Heart left ventricle (tissue), 16 donors: ENCODE measurements at regions not wholly inside any gene's neighbourhood (a gene's known extent, or its start where the extent isn't known, plus 50 kb on each side); places are given as distances from the start of the nearest gene placed in this dataset.

Experiments
- ATAC-seq, 4 donors: fragments of 200-7000 bp; cut with Tn5 transposase; one replicate each; pipeline ENCODE4 v1.9.1; 2020 to 2022; ENCODE audit warnings: moderate library complexity in 4 of 4, mild to moderate bottlenecking in 3 of 4, moderate number of reproducible peaks in 1 of 4
- DNase-seq, 5 donors: peaks; one replicate each; pipeline ENCODE4 v3.0.0-alpha.2; 2020
- H3K27ac ChIP-seq, 12 donors: fragments of 200-600 bp; sonication (generic) in 4 of 12; one replicate each; pipeline versions ENCODE4 v1.5.0 to v1.8.0; 2016 to 2022; ENCODE audit warnings: mild to moderate bottlenecking in 2 of 12
- H3K27me3 ChIP-seq, 9 donors: fragments of 200-600 bp; sonication (generic) in 2 of 9; one replicate each; pipeline versions ENCODE4 v1.5.1 to v1.8.0; 2016 to 2022; ENCODE audit warnings: mild to moderate bottlenecking in 3 of 9
- H3K36me3 ChIP-seq, 9 donors: fragments of 200-600 bp; sonication (generic) in 2 of 9; one replicate each; pipeline versions ENCODE4 v1.5.0 to v1.8.0; 2018 to 2022; ENCODE audit warnings: mild to moderate bottlenecking in 2 of 9
- H3K4me1 ChIP-seq, 12 donors: fragments of 200-600 bp; sonication (generic) in 4 of 12; one replicate each; pipeline versions ENCODE4 v1.5.0 to v1.8.0; 2016 to 2022; ENCODE audit warnings: mild to moderate bottlenecking in 3 of 12
- H3K4me3 ChIP-seq, 12 donors: fragments of 200-600 bp; sonication (generic) in 4 of 12; one replicate each; pipeline versions ENCODE4 v1.5.0 to v1.8.0; 2017 to 2022; ENCODE audit warnings: mild to moderate bottlenecking in 9 of 12, moderate library complexity in 4 of 12
- H3K9me3 ChIP-seq, 12 donors: fragments of 200-600 bp; sonication (generic) in 4 of 12; one replicate each; pipeline versions ENCODE4 v1.5.0 to v1.8.0; 2016 to 2022; ENCODE audit warnings: mild to moderate bottlenecking in 1 of 12
- CTCF ChIP-seq, 12 donors: fragments of 200-600 bp; sonication (generic) in 4 of 12; IDR thresholded peaks; one replicate each; pipeline versions ENCODE4 v1.5.0 to v1.8.0; 2018 to 2022; ENCODE audit warnings: antibody characterized with exemption in 12 of 12, mild to moderate bottlenecking in 5 of 12
- POLR2A ChIP-seq, 2 donors: fragments of 450-650 bp; IDR thresholded peaks; one replicate each; pipeline ENCODE4 v1.6.1; 2017; ENCODE audit warnings: antibody characterized with exemption in 2 of 2, mild to moderate bottlenecking in 2 of 2, moderate library complexity in 2 of 2
- whole genome bisulfite sequencing, 4 donors: extraction: QIAGEN DNeasy Blood & Tissue Kit in 2 of 4; methylation state at CpG; one replicate each; pipeline versions ENCODE4 v1.1.5 to v1.1.7; 2013 to 2018; 5-methylcytosine and 5-hydroxymethylcytosine counted together
- intact Hi-C, 10 donors: fragments of 100-400 bp; cut with DNase I; formaldehyde crosslinking; loops; one replicate each; pipeline versions ENCODE4 v1.11.1 to v1.14.2; 2022
- donor health status: ischemic (EF 13 %, LVEDD 7.1; RV severe dilation, severe dysfunction).
- donor health status: healthy with polysubstance abuse.
- donor health status: DM: no; HTN: yes; CAD: no.
- donor health status: DM: no; HTN: no; CAD: no.
- donor health status: ischemic (EF 25% LVEDD 6.9; RV normal size, moderate dysfunction).
- donor health status: ischemic (EF 25% LVEDD 5.7; RV mildly dilated, moderate dysfunction).
- donor health status: healthy.
- donor health status: DM: yes; HTN: yes; CAD: no.
- donor health status: ischemic (EF 35%, LVEDD 5.7; RV mildly dilated, moderate dysfunction).
- donor health status: nonischemic (EF 11% LVEDD 7.7; RV severe dilation, severe dysfunction).
- donor health status: DM: yes; HTN: yes; CAD: no.
- donor health status: PGD.
- donor health status: ischemic (EF 29% LVEDD 5.4; RV normal size, mild dysfunction).
- donor health status: nonischemic (EF 23%, LVEDD 6.1; RV moderate dilation, normal function).

DNA sequence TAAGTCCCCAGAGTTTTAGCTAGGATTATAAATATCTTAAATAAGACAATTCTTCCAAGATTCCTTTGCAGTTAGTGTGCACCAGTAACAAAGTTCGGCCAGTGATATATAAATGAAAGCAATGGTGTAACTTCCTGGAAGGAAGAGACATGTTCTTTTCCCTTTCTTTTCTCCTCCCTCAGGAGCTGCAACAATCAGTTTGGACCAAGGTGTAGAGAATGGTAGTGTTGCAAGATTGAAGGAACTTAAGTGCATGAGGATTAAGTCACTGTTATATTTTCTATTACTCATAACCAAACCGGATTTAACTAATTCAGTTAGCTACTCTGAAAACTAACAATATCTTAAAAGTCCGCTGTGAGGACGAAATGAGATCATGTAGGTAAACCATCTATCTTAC, 68.9 kb upstream of the KCNJ16 start:
- intact Hi-C loops: no loop called here
- Histone ChIP-seq H3K27ac (no peak overlapping the region), H3K9me3 (peaks cover 0 to 5% (median 0%) of the 10 kb centered on the region in 12 donors), H3K4me1 (no peaks in the 10 kb centered on the region), H3K36me3 (no peaks in the 10 kb centered on the region), H3K27me3 (no peaks in the 10 kb centered on the region), H3K4me3 (no peak overlapping the region)
- no peak for TF ChIP-seq POLR2A (IDR thresholded peaks at IDR 0.05)
- TF ChIP-seq CTCF (IDR thresholded peaks at IDR 0.05): no peak
- 76 to 86% (median 84%) methylated on average over 4 of the region's 4 CpGs for WGBS, 4 donors
- no peak for ATAC-seq
- no peak for DNase-seq

GRCh38 chr17:70011750-70012149, 63.3 kb upstream of the KCNJ16 start:
- Histone ChIP-seq H3K36me3 (no peaks in the 10 kb centered on the region), H3K27me3 (no peaks in the 10 kb centered on the region), H3K9me3 (no peaks in the 10 kb centered on the region), H3K4me1 (no peaks in the 10 kb centered on the region), H3K4me3 (no peak overlapping the region), H3K27ac (no peak overlapping the region)
- TF ChIP-seq CTCF (IDR thresholded peaks at IDR 0.05) (no peak), POLR2A (IDR thresholded peaks at IDR 0.05) (no peak)
- WGBS, 4 donors: 66 to 81% (median 74%) methylated on average over 1 of the region's 1 CpG
- ATAC-seq: no peak
- no peak for DNase-seq
- intact Hi-C loops: no loop called here

DNA sequence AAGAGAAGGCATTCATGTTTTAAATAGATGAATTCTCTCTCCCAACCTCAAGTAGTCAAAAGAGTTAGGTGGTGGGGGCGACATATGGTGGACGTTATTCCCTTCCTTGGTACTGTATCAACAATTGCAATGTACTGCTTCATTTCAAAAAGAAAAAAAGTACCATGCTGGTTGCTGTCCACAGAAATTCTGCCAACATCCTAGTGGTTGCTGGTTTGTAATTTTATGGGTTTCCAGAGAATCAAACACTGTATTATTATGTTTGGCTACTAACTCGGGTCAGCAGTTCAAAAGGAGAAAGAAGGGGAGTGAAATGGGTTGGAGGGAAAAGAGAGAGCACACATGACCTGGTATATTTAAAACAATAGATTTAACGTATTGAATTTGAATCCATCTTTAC, 61.1 kb upstream of the KCNJ16 start:
- DNase-seq: no peak
- no peaks in the 10 kb centered on the region for H3K4me1 ChIP-seq
- H3K27ac ChIP-seq: no peak overlapping the region
- H3K4me3 ChIP-seq: no peak overlapping the region
- TF ChIP-seq POLR2A (IDR thresholded peaks at IDR 0.05) (no peak), CTCF (IDR thresholded peaks at IDR 0.05) (no peak)
- 79 to 89% (median 88%) methylated on average over 4 of the region's 4 CpGs for WGBS, 4 donors
- H3K27me3 ChIP-seq: no peaks in the 10 kb centered on the region
- intact Hi-C loops: no loop called here
- ATAC-seq: no peak
- no peaks in the 10 kb centered on the region for H3K36me3 ChIP-seq
- no peaks in the 10 kb centered on the region for H3K9me3 ChIP-seq

DNA sequence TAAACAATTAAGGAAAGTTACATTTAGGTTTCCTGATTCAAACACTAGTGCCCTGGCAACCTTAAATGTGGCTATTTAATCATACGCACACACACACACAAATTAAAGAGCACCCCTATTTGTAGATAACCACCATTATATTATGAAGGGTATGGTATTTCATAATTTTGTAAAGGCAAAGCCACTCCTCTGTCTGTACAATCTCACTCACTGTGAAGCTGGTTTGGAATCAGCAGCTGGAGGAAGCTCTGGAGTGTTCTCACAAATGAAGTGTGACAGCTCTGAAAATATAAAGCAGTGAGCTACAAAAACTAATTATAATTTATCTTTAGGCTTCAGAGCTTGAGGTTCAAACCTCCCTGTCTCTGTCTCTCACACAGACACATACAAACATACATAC, 57.9 kb upstream of the KCNJ16 start:
- TF ChIP-seq CTCF (IDR thresholded peaks at IDR 0.05) (no peak), POLR2A (IDR thresholded peaks at IDR 0.05) (no peak)
- WGBS, 4 donors: 93 to 97% (median 96%) methylated on average over 1 of the region's 1 CpG

More for the DNA sequence above, 57.9 kb upstream of the KCNJ16 start:
- ATAC-seq (no peak), DNase-seq (no peak)
- Histone ChIP-seq H3K36me3 (no peaks in the 10 kb centered on the region), H3K4me1 (peaks cover 0 to 10% (median under 1%) of the 10 kb centered on the region in 12 donors), H3K27me3 (no peaks in the 10 kb centered on the region), H3K27ac (no peak overlapping the region), H3K4me3 (no peak overlapping the region), H3K9me3 (no peaks in the 10 kb centered on the region)
- intact Hi-C loops: no loop called here
